ENCODE measurements at regions not wholly inside any gene's neighbourhood (a gene's known extent, or its start where the extent isn't known, plus 50 kb on each side); places are given as distances from the start of the nearest gene placed in this dataset.
A peak's percentile ranks its signal among the peaks of the same experiment; 100 is the strongest.

DNA sequence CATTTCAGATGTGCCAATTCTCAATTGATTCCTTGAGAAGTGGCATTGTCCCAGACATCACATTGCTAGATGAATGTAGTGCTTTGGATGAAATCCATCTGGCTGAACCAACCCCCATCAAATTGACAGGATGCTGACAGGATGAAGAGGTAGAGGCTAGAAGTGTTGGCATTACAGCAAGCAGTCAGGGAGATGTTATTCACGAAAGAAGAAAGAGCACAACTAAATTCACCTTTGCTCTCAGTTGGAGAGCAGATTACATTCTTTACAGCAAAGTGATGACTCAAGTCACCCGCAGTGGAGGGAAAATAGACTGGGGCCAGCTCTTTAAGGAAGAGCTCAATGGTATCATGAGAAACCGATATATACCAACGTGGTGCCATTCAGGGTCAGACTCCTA lies 259.6 kb downstream of the C4orf33 start:
- Histone ChIP-seq H4K20me1 (ENCODE audit: insufficient read depth, poor library complexity, severe bottlenecking) (no peaks in the 10 kb centered on the region), H3K4me1 (ENCODE audit: insufficient read depth) (peaks cover 5% of the 10 kb centered on the region), H2AFZ (no peak overlapping the region), H3K9me2 (replicated peaks; ENCODE audit: insufficient read depth) (no peaks in the 10 kb centered on the region), H3K27ac (no peak overlapping the region), H3K4me3 (no peak overlapping the region), H3K9me3 (ENCODE audit: low read depth) (no peaks in the 10 kb centered on the region), H3K36me3 (replicated peaks; ENCODE audit: insufficient read depth, low read depth) (no peaks in the 10 kb centered on the region), H3K79me2 (no peaks in the 10 kb centered on the region), H3K4me2 (no peak overlapping the region), H3K27me3 (no peaks in the 10 kb centered on the region)
- 56% methylated on average over 4 of the region's 4 CpGs for WGBS (ENCODE audit: low lambda C conversion rate, missing lambda C conversion rate)
- peak; percentile 19 for DNase-seq (ENCODE audit: low spot score)
- TF ChIP-seq EZH2phosphoT487 (IDR thresholded peaks at IDR 0.05; ENCODE audit: low read depth, severe bottlenecking, unreplicated experiment) (no peak), EZH2 (IDR thresholded peaks at IDR 0.05; ENCODE audit: borderline replicate concordance) (no peak)
- TF ChIP-seq, protein P1, sequence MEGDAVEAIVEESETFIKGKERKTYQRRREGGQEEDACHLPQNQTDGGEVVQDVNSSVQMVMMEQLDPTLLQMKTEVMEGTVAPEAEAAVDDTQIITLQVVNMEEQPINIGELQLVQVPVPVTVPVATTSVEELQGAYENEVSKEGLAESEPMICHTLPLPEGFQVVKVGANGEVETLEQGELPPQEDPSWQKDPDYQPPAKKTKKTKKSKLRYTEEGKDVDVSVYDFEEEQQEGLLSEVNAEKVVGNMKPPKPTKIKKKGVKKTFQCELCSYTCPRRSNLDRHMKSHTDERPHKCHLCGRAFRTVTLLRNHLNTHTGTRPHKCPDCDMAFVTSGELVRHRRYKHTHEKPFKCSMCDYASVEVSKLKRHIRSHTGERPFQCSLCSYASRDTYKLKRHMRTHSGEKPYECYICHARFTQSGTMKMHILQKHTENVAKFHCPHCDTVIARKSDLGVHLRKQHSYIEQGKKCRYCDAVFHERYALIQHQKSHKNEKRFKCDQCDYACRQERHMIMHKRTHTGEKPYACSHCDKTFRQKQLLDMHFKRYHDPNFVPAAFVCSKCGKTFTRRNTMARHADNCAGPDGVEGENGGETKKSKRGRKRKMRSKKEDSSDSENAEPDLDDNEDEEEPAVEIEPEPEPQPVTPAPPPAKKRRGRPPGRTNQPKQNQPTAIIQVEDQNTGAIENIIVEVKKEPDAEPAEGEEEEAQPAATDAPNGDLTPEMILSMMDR (IDR thresholded peaks at IDR 0.05; ENCODE audit: poor library complexity): no peak

DNA sequence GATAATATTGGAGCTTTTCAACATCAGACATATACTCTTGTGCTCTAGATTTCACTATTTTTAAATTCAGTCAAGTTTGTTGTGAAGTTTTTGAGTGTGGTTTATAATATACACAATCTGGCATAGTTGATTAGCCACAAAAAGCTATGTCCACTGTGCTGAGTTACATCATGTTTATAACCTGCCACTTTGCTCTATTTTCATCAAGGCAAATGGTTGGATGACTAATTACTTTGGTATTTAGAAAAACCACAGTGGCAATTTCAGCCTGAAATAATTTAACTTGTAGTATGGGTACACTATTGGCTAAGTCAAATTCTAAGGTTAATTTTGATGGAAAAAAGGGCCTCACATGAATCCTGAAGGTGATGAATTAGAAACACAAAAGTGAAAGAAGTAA lies 262.6 kb downstream of the C4orf33 start:
- no peaks in the 10 kb centered on the region for H4K20me1 ChIP-seq (ENCODE audit: insufficient read depth, poor library complexity, severe bottlenecking)
- H3K27me3 ChIP-seq: no peaks in the 10 kb centered on the region
- no peaks in the 10 kb centered on the region for H3K9me2 ChIP-seq (replicated peaks; ENCODE audit: insufficient read depth)
- H3K4me1 ChIP-seq (ENCODE audit: insufficient read depth): peaks cover 5% of the 10 kb centered on the region
- no peak overlapping the region for H3K27ac ChIP-seq
- TF ChIP-seq EZH2phosphoT487 (IDR thresholded peaks at IDR 0.05; ENCODE audit: low read depth, severe bottlenecking, unreplicated experiment) (no peak), EZH2 (IDR thresholded peaks at IDR 0.05; ENCODE audit: borderline replicate concordance) (no peak)
- TF ChIP-seq, protein P1 (IDR thresholded peaks at IDR 0.05; ENCODE audit: poor library complexity): no peak
- H3K4me3 ChIP-seq: no peak overlapping the region
- H3K36me3 ChIP-seq (replicated peaks; ENCODE audit: insufficient read depth, low read depth): no peaks in the 10 kb centered on the region
- no peak for DNase-seq (ENCODE audit: low spot score)
- H2AFZ ChIP-seq: no peak overlapping the region
- H3K79me2 ChIP-seq: no peaks in the 10 kb centered on the region
- H3K4me2 ChIP-seq: no peak overlapping the region
- no peaks in the 10 kb centered on the region for H3K9me3 ChIP-seq (ENCODE audit: low read depth)

DNA sequence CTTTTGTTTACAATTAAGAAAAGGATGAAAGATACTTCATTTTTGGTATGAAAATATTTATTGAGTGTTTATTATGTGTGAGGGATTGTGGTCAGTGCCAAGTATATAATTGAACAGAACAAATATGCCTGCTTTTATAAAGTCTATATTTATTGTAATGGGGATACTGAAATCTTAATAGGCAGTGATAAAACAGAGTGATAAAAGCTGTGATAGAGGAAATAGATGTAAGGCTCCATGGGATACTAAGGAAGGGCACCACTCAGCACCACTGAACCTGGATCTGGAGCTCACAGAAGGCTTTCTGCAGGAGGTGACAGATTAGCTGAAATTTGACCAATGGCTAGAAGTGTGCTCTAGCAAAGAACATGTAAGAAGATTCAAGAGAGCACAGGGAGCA lies 263.5 kb downstream of the C4orf33 start:
- Histone ChIP-seq H4K20me1 (ENCODE audit: insufficient read depth, poor library complexity, severe bottlenecking) (no peaks in the 10 kb centered on the region), H3K9me3 (ENCODE audit: low read depth) (no peaks in the 10 kb centered on the region), H3K36me3 (replicated peaks; ENCODE audit: insufficient read depth, low read depth) (no peaks in the 10 kb centered on the region), H3K27ac (no peak overlapping the region), H3K4me1 (ENCODE audit: insufficient read depth) (peaks cover 5% of the 10 kb centered on the region), H2AFZ (no peak overlapping the region), H3K9me2 (replicated peaks; ENCODE audit: insufficient read depth) (no peaks in the 10 kb centered on the region), H3K4me2 (no peak overlapping the region), H3K27me3 (no peaks in the 10 kb centered on the region), H3K4me3 (no peak overlapping the region), H3K79me2 (no peaks in the 10 kb centered on the region)
- DNase-seq (ENCODE audit: low spot score): no peak
- TF ChIP-seq, protein P1 (IDR thresholded peaks at IDR 0.05; ENCODE audit: poor library complexity): no peak
- TF ChIP-seq EZH2phosphoT487 (IDR thresholded peaks at IDR 0.05; ENCODE audit: low read depth, severe bottlenecking, unreplicated experiment) (no peak), EZH2 (IDR thresholded peaks at IDR 0.05; ENCODE audit: borderline replicate concordance) (no peak)

GRCh38 chr4:129362691-129363274 lies 266.8 kb downstream of the C4orf33 start:
- Histone ChIP-seq H3K79me2 (no peaks in the 10 kb centered on the region), H3K36me3 (replicated peaks; ENCODE audit: insufficient read depth, low read depth) (no peaks in the 10 kb centered on the region), H3K27me3 (no peaks in the 10 kb centered on the region), H3K4me2 (no peak overlapping the region), H3K4me3 (no peak overlapping the region), H3K9me3 (ENCODE audit: low read depth) (no peaks in the 10 kb centered on the region), H2AFZ (no peak overlapping the region), H4K20me1 (ENCODE audit: insufficient read depth, poor library complexity, severe bottlenecking) (no peaks in the 10 kb centered on the region), H3K27ac (no peak overlapping the region), H3K4me1 (ENCODE audit: insufficient read depth) (peaks cover 5% of the 10 kb centered on the region), H3K9me2 (replicated peaks; ENCODE audit: insufficient read depth) (no peaks in the 10 kb centered on the region)
- TF ChIP-seq, protein P1 (IDR thresholded peaks at IDR 0.05; ENCODE audit: poor library complexity): peak; percentile 93
- no peak for TF ChIP-seq EZH2phosphoT487 (IDR thresholded peaks at IDR 0.05; ENCODE audit: low read depth, severe bottlenecking, unreplicated experiment)
- peak; percentile 87 for DNase-seq (ENCODE audit: low spot score)
- WGBS (ENCODE audit: low lambda C conversion rate, missing lambda C conversion rate): 11% methylated on average over 5 of the region's 5 CpGs

All from hepatocyte (in vitro differentiated cells).